ENCODE measurements at regions not wholly inside any gene's neighbourhood (a gene's known extent, or its start where the extent isn't known, plus 50 kb on each side); places are given as distances from the start of the nearest gene placed in this dataset.

GRCh38 chr15:31552482-31553099, 226.0 kb downstream of the KLF13 start:
- Histone ChIP-seq H3K9ac (ENCODE audit: insufficient read depth, low read length) (no peak overlapping the region), H3K4me1 (ENCODE audit: control insufficient read depth, extremely low read depth, insufficient read depth, low read length) (no peaks in the 10 kb centered on the region), H3K9me3 (ENCODE audit: control insufficient read depth, insufficient read depth, low read depth, low read length) (no peaks in the 10 kb centered on the region), H3K27me3 (ENCODE audit: control insufficient read depth, insufficient read depth, low read length) (no peaks in the 10 kb centered on the region), H3K4me3 (replicated peaks in 1 of 4; ENCODE audit: control extremely low read depth in 1 of 4, insufficient read depth in 1 of 4, low read depth in 3 of 4, low read length in 4 of 4) (no peak overlapping the region), H3K27ac (ENCODE audit: insufficient read depth, low read length) (no peak overlapping the region), H2AFZ (ENCODE audit: low read length) (no peak overlapping the region), H3K79me2 (ENCODE audit: control insufficient read depth, insufficient read depth, low read length) (no peaks in the 10 kb centered on the region), H3K36me3 (ENCODE audit: control insufficient read depth, insufficient read depth, low read length) (no peaks in the 10 kb centered on the region), H3K4me2 (ENCODE audit: extremely low read depth, insufficient read depth, low read length) (no peak overlapping the region), H4K20me1 (ENCODE audit: control insufficient read depth, extremely low read depth, insufficient read depth, low read length) (no peaks in the 10 kb centered on the region)
- TF ChIP-seq EZH2 (IDR thresholded peaks at IDR 0.05; ENCODE audit: low read length, missing control alignments) (no peak), CTCF (conservative IDR thresholded peaks at IDR 0.05 in 1 of 2, IDR thresholded peaks at IDR 0.05 in 1 of 2; ENCODE audit: low read depth in 1 of 2, low read length in 2 of 2) (no peak)
- DNase-seq (ENCODE audit: low read depth in 2 of 2) = peak in 1 of 2 donors; percentile 11

- H3K27ac ChIP-seq (ENCODE audit: insufficient read depth, low read length) = peak overlapping the region; percentile 50
- no peaks in the 10 kb centered on the region for H3K9me3 ChIP-seq (ENCODE audit: control insufficient read depth, insufficient read depth, low read depth, low read length)
- H2AFZ ChIP-seq (ENCODE audit: low read length) = peak overlapping the region; percentile 23
- no peaks in the 10 kb centered on the region for H4K20me1 ChIP-seq (ENCODE audit: control insufficient read depth, extremely low read depth, insufficient read depth, low read length)
- H3K9ac ChIP-seq (ENCODE audit: insufficient read depth, low read length) = no peak overlapping the region
- H3K36me3 ChIP-seq (ENCODE audit: control insufficient read depth, insufficient read depth, low read length) = no peaks in the 10 kb centered on the region
- DNase-seq (ENCODE audit: low read depth in 2 of 2) = peak; percentile 89 to 92
- no peaks in the 10 kb centered on the region for H3K4me1 ChIP-seq (ENCODE audit: control insufficient read depth, extremely low read depth, insufficient read depth, low read length)
- no peaks in the 10 kb centered on the region for H3K79me2 ChIP-seq (ENCODE audit: control insufficient read depth, insufficient read depth, low read length)
- TF ChIP-seq CTCF (conservative IDR thresholded peaks at IDR 0.05 in 1 of 2, IDR thresholded peaks at IDR 0.05 in 1 of 2; ENCODE audit: low read depth in 1 of 2, low read length in 2 of 2) = no peak
- no peak for TF ChIP-seq EZH2 (IDR thresholded peaks at IDR 0.05; ENCODE audit: low read length, missing control alignments)
- peak overlapping the region; percentile 1 for H3K4me2 ChIP-seq (ENCODE audit: extremely low read depth, insufficient read depth, low read length)
- no peaks in the 10 kb centered on the region for H3K27me3 ChIP-seq (ENCODE audit: control insufficient read depth, insufficient read depth, low read length)
- H3K4me3 ChIP-seq (replicated peaks in 1 of 4; ENCODE audit: control extremely low read depth in 1 of 4, insufficient read depth in 1 of 4, low read depth in 3 of 4, low read length in 4 of 4) = no peak overlapping the region
These were observed 227.6 kb downstream of the KLF13 start for GRCh38 chr15:31554261-31554660.

- no peak overlapping the region for H3K4me3 ChIP-seq (replicated peaks in 1 of 4; ENCODE audit: control extremely low read depth in 1 of 4, insufficient read depth in 1 of 4, low read depth in 3 of 4, low read length in 4 of 4)
- no peaks in the 10 kb centered on the region for H3K9me3 ChIP-seq (ENCODE audit: control insufficient read depth, insufficient read depth, low read depth, low read length)
- TF ChIP-seq EZH2 (IDR thresholded peaks at IDR 0.05; ENCODE audit: low read length, missing control alignments) (no peak), CTCF (conservative IDR thresholded peaks at IDR 0.05 in 1 of 2, IDR thresholded peaks at IDR 0.05 in 1 of 2; ENCODE audit: low read depth in 1 of 2, low read length in 2 of 2) (no peak)
- H3K4me2 ChIP-seq (ENCODE audit: extremely low read depth, insufficient read depth, low read length) = no peak overlapping the region
- no peaks in the 10 kb centered on the region for H3K36me3 ChIP-seq (ENCODE audit: control insufficient read depth, insufficient read depth, low read length)
- H3K27ac ChIP-seq (ENCODE audit: insufficient read depth, low read length) = no peak overlapping the region
- H3K79me2 ChIP-seq (ENCODE audit: control insufficient read depth, insufficient read depth, low read length) = no peaks in the 10 kb centered on the region
- H2AFZ ChIP-seq (ENCODE audit: low read length) = no peak overlapping the region
- H3K27me3 ChIP-seq (ENCODE audit: control insufficient read depth, insufficient read depth, low read length) = no peaks in the 10 kb centered on the region
- H4K20me1 ChIP-seq (ENCODE audit: control insufficient read depth, extremely low read depth, insufficient read depth, low read length) = no peaks in the 10 kb centered on the region
- H3K4me1 ChIP-seq (ENCODE audit: control insufficient read depth, extremely low read depth, insufficient read depth, low read length) = no peaks in the 10 kb centered on the region
- no peak for DNase-seq (ENCODE audit: low read depth in 2 of 2)
- no peak overlapping the region for H3K9ac ChIP-seq (ENCODE audit: insufficient read depth, low read length)
These were observed 228.4 kb downstream of the KLF13 start for GRCh38 chr15:31555022-31555421.
